GM19397 (cell line): ENCODE measurements at regions not wholly inside any gene's neighbourhood (a gene's known extent, or its start where the extent isn't known, plus 50 kb on each side); places are given as distances from the start of the nearest gene placed in this dataset.
"Not testable (repeated sequence)": the region's sequence is repeated elsewhere in the genome, so short reads cannot be mapped to it uniquely, and the experiment has no call there.

Experiments
- ATAC-seq: cut with Tn5 transposase; IDR thresholded peaks from one replicate; pipeline ENCODE4 v1.9.1; 2021; ENCODE audit warnings: mild to moderate bottlenecking, moderate library complexity; ENCODE audit not compliant: unreplicated experiment

DNA sequence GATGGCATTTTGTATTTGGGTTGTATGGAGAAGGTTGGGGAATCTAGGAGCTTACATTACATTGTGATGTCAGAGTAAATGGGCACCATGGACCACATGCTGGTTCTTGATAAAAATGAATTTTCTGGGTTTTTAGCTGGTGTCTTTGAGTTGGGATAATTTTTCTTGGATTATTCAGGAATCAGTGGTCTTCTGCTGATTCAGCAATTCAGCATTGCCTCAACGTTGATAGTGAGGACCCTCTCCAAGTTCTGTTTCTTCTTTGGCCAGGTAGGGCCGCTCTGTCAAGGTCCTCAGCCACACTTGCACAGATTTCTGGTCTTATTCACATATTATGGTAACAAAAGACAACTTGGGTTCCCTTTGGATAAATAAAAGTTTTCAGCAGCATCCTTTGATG, 312.0 kb upstream of the TPK1 start:
- no peak for ATAC-seq

DNA sequence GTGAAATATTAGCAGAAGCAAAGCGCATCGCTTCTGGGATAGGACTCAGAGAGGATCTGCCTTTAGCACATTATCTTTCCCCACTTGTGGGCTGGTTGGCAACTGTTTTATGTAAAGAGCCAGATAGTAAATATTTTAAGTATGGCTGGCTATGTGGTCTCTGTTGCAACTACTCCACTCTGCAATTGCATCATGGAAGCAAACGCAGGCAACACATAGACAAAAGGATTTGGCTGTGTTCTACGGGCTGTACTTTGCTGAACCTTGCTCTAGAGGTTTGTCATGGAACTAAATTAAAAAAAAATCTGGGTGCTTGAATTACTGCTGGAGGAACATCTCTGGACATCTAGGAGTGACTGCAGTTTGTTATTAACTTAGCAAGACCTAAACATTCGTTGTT, 307.8 kb upstream of the TPK1 start:
- no peak for ATAC-seq

DNA sequence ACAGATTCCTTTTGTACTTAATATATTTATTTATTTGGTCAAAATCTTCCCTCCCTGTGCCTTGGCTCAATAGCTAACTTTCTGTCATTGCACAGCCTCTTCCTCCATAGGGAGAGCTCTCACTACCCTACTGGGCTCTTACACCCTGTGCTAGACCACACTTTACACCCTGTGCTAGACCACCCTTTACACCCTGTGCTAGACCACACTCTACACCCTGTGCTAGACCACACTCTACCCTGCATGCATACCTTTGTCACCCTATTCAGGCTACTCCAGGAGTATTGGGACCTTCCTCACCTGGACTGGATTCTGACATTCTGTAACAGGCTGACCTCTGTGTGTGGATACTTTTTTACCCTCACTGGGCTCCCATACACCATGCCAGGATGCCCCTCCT, 298.5 kb upstream of the TPK1 start:
- ATAC-seq: no peak

DNA sequence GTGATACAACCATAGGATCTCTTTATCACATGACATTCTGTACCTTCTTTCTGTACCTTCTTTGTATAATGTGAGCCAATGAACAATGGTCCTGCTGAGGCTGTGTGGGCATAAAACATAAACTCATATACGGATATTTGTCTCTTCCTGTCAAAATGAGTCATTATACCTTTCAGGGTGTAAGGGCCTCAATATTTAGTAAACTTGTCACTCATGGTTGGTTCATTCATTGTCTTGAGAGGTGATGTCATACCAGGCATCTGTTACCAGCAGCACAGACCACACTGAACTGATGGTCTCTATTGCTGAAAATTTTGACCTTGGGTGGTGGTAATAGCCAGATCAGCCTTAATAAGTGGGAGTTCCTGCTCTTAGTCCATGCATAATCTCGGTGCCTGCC, 287.6 kb upstream of the TPK1 start:
- no peak for ATAC-seq

DNA sequence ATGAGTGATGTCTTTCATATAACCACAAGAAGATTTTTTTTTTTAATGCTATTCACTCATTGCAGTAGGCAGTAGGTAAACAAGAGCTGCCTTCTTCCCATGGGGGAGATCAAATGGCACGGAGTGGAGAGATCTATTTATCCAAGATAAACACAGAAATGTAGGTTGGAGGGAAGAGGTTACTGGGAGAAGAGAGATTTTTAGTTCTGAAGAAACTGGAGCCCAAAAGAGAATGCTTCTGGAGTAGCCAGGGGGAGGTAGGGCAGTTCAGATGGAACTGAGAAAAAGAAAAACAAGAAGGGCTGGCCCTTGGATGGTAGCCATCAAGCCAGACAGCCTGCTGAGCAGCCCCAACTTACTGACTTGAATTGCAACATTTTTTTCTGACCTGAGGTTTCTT, 270.1 kb upstream of the TPK1 start:
- ATAC-seq: no peak

DNA sequence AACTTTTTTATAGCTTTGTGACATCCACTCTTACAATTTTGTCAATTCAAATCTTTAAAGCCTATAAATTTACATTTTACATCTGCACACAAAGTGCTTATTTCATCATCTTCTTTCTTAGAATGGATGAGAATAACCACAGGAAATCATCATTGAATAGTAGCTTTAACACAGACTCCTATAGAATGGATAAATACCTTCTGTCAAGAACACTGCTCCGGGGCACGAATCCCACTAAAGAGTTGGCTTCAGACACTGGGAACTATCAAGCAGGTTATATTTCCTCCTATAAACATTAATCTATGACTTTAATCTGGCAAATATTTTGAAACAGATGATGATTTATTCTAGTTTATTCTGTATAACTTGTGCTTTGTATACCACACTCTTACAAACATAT, 269.7 kb upstream of the TPK1 start:
- no peak for ATAC-seq

DNA sequence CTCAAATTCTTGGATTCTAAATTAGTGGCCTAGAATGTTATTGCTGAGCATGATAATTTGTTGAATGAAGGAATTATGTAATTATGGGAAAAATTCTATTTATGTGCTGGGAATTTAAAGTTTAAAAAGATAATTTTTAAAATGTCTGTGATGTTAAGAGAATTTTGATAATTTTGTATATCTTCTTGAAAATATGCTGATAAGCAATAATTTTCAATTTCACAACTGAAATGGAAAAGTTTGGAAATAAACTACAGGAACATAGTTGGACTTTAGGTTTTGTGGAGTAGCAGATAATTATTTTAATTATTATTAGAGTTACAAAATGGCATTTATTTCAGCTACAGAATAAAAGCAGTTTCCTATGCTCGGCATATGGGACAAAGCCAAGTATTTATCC, 268.5 kb upstream of the TPK1 start:
- no peak for ATAC-seq

DNA sequence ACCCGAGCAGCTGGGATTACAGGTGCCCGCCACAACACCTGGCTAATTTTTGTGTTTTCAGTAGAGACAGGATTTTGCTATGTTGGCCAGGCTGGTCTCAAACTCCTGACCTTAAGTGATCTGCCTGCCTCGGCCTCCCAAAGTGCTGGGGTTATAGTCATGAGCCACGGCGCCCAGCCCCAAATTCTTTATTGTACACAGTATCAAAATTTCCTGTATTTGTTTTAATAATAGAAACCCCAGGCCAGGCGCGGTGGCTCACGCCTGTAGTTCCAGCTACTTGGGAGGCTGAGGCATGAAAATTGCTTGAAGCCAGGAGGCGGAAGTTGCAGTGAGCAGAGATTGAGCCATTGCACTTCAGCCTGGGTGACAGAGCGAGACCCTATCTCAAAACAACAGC, 266.3 kb upstream of the TPK1 start:
- ATAC-seq: not testable (repeated sequence)

DNA sequence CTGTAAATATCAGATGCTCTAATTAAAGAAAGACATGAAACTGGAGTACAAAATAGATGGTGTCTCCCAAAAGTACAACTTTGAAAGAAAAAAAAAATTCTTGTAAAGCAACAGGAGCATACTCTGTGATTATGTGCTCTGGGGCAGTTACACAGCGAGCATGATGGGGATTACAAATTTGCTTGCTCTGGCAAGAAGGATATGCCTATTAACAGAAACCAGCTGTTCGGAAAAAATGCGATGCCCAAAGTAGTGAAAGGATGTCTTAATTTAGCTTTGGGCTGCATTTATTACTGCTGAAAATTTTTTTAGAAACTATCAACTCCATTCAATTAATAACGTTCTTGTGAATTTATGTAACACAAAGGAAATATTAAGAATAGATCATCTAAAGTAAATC, 256.9 kb upstream of the TPK1 start:
- ATAC-seq: no peak

DNA sequence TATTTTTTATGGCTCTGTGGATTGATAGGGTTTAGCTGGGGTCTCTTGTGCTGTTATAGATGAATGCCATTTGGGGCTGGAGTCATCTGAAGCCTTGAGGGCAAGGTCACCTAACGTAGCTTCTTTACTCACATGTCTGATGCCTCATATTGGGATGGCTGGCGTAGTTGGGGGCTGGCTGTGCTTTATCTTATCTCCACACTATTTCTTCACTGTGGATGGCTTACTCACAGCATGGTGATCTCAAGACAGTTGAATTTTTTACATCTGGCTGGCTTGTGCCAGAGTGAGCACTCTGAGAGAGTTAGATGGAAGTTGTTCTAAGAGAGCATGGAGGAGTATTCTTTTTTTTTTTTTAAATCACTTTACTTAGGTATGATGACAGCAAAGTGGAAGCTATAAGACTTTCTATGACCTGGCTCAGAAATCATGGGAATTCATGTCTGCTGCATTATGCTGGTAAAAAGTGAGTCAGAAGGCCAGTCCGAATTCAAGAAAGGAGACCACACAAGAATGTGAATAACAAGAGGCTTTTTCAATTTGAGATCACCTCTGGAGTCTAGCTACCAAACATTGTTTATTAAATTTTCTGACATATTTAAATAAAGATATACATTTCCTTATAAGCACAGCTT, 252.4 kb upstream of the TPK1 start:
- no peak for ATAC-seq

DNA sequence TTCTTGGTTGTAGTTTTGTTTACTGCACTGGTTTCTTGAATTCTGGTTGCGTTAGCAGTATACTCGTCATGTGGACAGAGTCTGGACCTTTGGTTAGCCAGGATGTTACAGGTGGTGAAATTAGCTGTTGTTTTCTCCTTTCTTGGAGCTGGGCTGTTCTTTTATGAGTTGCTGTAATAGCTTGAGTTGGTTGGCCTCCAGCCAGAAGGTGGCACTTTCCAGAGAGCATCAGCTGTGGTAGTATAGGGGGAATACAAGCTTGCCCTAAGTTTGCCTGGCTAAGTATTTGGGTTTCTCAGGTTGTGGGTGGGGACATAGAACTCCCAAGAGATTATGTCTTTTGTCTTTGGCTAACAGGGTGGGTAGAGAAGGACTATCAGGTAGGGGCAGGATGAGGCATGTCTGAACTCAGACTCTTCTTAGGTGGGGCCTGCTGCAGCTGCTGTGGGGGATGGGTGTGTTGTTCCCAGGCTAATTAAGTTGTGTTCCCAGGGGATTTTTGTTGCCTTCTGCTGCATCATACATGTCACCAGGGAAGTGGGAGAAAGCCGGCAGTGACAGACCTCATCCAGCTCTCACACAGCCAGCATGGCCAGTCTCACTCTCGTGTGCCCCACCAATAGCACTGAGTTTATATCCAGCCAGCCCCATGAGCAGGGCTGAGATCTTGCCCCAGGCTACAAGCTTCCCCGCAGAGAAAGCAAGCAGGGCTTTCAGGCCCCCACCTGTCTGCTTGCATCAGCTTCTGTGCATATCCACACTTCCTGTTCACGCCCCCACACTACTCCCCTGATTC, 246.7 kb upstream of the TPK1 start:
- ATAC-seq: no peak

DNA sequence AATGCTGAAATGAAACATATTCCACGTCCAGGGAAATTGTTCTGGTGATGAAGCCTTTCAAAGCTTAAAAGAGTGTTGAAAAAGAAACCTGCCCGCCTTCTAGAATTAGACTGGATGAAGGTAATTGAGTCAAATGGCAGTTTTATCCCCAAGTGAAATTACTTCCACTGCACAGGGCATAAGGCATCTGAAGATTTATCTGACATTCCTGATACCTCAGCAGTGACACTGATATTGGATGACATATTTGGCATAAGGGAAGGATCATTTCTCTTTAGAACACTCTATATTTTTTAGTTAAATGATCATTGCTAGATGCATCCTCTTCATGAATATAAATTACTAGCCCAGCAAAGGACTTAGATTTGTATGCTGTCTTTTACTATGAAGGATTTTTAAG, 229.6 kb upstream of the TPK1 start:
- no peak for ATAC-seq

DNA sequence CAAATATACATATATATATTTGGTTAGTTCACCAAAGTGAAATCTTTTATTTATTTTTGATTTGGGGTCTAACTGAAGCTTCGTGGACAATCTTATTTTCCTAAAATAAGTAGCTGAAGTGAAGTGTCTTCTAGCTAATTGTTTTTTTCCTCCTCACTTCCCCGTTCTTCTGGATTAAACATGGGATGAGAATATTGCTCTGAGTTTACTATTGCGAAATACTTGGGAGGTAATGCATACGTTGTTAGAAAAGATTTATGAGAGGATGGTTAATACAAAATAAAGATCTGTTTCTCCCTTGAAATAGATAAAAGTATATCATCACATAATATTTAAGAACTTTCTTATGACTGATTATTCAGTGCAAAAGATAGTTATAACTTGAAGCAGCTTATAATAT, 228.3 kb upstream of the TPK1 start:
- no peak for ATAC-seq

DNA sequence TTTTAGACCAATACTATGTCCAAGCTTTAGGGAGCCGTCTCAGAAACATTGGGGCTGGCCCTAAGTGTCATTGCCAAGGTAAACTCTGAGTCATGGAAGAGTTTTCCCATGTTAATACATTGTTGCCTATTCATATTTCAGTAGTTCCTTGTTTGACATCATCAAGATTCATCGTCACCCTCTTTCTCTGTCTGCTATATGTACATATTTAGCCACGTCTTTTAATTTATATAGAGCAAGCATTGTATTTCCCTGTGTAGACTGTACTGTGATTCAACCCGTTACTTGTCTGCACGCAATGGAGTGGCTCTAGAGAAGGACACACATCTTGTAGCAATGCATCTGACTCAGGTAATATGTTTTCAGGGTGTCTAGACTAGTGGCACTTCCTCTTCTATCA, 217.9 kb upstream of the TPK1 start:
- no peak for ATAC-seq

DNA sequence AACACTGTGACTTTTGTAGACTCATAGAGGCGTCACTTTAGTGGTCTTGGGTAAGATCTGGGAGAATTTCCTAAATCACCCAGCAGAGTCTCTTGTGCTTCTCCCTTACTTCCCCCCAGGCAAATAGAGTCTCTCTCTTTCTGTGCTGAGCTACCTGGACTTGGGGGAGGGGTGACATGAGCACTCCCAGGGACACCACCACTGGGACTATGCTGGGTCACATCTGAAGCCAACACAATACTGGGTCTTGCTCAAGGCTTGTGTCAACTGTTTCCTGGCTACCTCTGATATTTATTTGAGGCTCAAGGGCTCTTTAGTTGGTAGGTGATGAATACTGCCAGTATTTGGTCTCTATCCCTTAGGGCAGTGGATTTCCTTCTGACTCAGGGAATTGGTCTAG, 214.6 kb upstream of the TPK1 start:
- ATAC-seq: no peak

DNA sequence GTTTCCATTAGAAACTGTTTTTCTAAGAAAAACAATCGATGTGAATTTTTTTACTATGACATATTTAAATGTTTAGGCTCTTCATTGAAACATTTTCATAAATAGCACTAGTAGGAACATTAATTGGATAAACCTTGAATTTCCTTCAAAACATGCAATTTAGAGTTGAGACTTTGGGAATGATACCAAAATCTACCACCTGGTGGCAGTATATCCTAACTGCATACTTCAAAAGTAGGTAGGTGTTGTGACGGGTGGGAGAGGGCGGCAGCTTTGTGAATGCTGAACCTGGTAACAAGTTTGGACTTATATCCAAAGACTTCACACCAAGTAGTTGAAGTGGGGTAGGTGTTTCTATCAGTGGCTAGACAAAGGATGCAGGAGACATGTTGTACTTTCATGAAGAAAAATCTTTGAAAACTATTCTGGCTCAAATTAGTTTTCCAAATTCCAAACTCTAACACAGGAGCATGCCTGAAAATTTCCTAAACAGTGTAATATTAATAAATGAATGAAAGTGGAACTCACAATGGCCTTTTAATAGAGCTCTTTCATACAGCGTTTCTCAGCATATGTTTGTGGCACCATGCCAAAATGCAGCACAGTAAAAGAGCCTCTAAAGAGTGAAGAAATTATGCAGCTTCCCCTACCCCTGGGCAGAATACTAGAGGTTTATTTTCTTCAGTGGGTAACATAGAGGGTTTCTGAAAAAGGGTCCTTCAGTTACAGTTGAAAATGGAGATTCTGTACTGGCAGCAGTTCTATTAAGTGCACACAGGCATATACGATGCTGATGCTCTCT, 201.0 kb upstream of the TPK1 start:
- peak; percentile 72 for ATAC-seq

DNA sequence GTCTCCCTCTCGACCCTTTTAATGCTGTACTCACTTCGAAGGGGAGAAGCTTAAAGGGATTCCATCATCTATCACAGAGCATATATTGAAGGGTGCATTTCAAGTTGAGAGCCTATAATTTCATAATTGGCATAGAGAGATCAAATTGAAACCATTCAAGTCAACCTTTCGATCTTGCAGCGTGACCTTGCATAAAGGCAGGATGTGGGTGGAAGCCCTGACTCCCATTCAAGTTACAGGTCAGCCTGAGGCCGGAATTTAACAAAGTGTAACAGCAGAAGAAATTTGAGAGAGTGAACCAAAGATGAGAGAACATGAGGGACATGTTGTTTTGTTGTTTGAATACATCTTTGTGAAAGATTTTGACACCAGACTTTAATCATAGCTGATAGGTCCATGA, 195.3 kb upstream of the TPK1 start:
- no peak for ATAC-seq

DNA sequence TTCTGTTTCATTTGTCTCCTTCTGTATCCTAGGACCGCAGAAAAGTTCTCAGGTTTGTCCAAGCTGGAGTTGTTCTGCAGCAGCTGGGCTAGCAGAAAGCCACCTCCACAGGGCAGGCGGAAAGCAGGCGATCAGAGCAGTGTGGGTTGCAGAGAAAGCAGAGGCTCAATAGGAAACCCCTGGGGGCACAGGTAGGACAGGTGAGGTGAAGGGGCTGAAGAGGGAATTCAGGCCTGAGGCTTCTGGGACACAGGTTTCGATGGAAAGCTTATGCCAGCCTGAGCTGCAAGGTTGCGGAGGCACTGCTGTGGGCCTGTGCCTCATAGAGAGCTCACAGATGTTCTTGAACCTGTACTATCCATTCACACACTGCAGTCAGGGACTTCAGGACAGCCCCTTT, 194.9 kb upstream of the TPK1 start:
- no peak for ATAC-seq

DNA sequence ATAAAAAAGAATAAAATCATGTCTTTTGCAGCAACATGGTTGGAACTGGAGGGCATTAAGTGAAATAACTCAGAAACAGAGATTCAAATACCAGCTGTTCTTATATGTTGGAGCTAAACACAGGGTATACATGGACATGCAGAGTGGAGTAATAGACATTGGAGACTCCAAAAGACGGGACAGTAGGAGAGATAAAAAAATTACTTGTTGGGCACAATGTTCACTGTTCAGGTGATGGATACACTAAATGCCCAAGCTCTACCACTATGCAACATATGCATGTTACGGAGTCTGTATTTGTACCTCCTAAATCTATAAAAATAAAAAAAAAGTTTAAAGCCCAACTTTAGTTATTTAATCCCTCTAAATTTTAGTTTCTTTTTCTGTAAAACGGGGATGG, 184.6 kb upstream of the TPK1 start:
- no peak for ATAC-seq

DNA sequence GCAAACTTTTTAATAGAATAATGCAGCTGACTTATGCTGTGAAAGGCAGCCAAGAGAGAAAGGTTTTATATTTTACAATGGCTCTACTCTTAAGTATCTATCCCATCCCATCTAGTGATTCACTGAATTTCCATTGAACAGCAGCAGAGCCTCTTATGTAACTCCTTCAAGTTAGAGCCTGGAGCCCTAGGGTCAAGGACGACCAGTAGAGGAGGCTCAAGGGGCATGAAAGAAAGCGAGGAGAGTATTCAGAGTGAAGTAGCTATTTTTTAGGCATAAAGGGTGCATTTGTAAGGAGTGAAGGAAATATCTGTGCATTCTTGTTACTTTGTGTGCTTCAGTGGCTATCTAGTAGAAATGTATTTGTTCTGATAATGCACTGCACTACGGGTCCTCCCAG, 180.2 kb upstream of the TPK1 start:
- no peak for ATAC-seq

DNA sequence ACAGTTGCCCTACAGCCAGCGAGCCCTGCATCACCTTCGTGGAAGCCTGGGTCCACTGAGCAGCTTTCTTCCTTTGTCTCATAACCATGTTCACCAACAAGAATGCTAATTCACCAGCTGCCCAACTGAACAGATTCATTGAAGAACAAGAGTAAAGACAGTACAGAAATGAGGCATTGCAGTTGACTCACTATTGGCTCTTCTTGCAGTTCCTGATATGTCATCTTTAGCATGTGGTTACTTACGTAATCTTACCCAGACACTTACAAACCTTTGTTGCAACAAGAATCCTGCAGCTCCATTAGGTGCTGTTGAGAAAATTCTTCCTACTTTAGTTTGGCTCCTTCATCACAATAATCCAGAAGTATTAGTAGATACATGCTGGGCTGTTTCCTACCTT, 174.0 kb upstream of the TPK1 start:
- no peak for ATAC-seq

DNA sequence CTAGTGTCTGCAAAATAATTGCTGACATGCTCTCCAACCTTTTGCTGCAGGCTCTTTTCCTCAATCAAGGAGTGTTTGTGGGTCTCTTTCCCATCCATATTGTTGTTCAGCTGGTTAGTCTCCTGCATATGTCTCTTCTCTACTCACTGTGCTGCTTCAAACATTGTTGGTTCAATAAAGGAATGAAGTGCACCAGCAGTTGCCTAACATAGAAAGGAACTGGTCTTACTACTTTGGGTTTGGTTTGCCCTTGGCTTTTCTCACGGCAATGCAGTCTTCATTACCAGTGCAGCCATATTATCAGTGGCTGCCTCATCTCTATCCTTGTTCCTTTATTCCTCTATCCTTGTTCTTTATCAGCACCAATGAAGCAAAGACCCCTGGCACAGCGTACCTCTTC, 169.7 kb upstream of the TPK1 start:
- no peak for ATAC-seq
